Trophoblast cell (in vitro differentiated cells and primary cell): ENCODE measurements at regions not wholly inside any gene's neighbourhood (a gene's known extent, or its start where the extent isn't known, plus 50 kb on each side); places are given as distances from the start of the nearest gene placed in this dataset.

ENCODE experiments used
- DNase-seq, 2 donors: peaks; one replicate each; pipeline ENCODE4 v3.0.0-alpha.2; 2016
- H2AFZ ChIP-seq: 2 replicates; pipeline ENCODE4 v1.6.1; 2013; ENCODE audit warnings: low read length, moderate library complexity, mild to moderate bottlenecking; ENCODE audit not compliant: insufficient read depth, poor library complexity
- H2AK5ac ChIP-seq: 2 replicates; pipeline ENCODE4 v1.6.1; 2013; ENCODE audit warnings: mild to moderate bottlenecking, low read length
- H2BK120ac ChIP-seq: 2 replicates; pipeline ENCODE4 v1.6.1; 2013; ENCODE audit warnings: low read length, mild to moderate bottlenecking, moderate library complexity; ENCODE audit not compliant: insufficient read depth, poor library complexity
- H2BK12ac ChIP-seq: 2 replicates; pipeline ENCODE4 v1.6.1; 2013; ENCODE audit warnings: mild to moderate bottlenecking, low read length, moderate library complexity
- H2BK5ac ChIP-seq: 2 replicates; pipeline ENCODE4 v1.6.1; 2013; ENCODE audit warnings: low read length, low read depth, moderate library complexity, mild to moderate bottlenecking; ENCODE audit not compliant: poor library complexity
- H3K14ac ChIP-seq: 2 replicates; pipeline ENCODE4 v1.6.1; 2013; ENCODE audit warnings: mild to moderate bottlenecking, low read length
- H3K18ac ChIP-seq: 2 replicates; pipeline ENCODE4 v1.6.1; 2013; ENCODE audit warnings: mild to moderate bottlenecking, low read length
- H3K23ac ChIP-seq: 2 replicates; pipeline ENCODE4 v1.6.1; 2013; ENCODE audit warnings: low read length
- H3K27ac ChIP-seq: 2 replicates; pipeline ENCODE4 v1.5.1; 2013; ENCODE audit warnings: low read depth, mild to moderate bottlenecking, inconsistent platforms, low read length, moderate library complexity
- H3K27me3 ChIP-seq: 2 replicates; pipeline ENCODE4 v1.6.1; 2013; ENCODE audit warnings: inconsistent platforms, mild to moderate bottlenecking, low read length, moderate library complexity; ENCODE audit not compliant: insufficient read depth
- H3K36me3 ChIP-seq, 2 experiments: 1 replicate in 1 of 2; 2 replicates in 1 of 2; pipeline ENCODE4 v1.6.1; 2013; ENCODE audit warnings: low read length in 2 of 2, mild to moderate bottlenecking in 2 of 2, moderate library complexity in 1 of 2; ENCODE audit not compliant: insufficient read depth in 2 of 2, control insufficient read depth in 1 of 2
- H3K4ac ChIP-seq: 2 replicates; pipeline ENCODE4 v1.6.1; 2013; ENCODE audit warnings: low read depth, mild to moderate bottlenecking, low read length, moderate library complexity
- H3K4me1 ChIP-seq, 2 experiments: 1 replicate in 1 of 2; 2 replicates in 1 of 2; pipeline ENCODE4 v1.6.1; 2013; ENCODE audit warnings: low read length in 2 of 2, mild to moderate bottlenecking in 2 of 2, moderate library complexity in 1 of 2; ENCODE audit not compliant: insufficient read depth in 2 of 2, control insufficient read depth in 1 of 2
- H3K4me2 ChIP-seq: 2 replicates; pipeline ENCODE4 v1.6.1; 2013; ENCODE audit warnings: inconsistent platforms, mild to moderate bottlenecking, low read length, moderate library complexity
- H3K4me3 ChIP-seq: 2 replicates; pipeline ENCODE4 v1.5.1; 2013; ENCODE audit warnings: mild to moderate bottlenecking, low read depth, low read length, inconsistent platforms
- H3K79me1 ChIP-seq: one replicate; pipeline ENCODE4 v1.6.1; 2013; ENCODE audit warnings: low read length
- H3K79me2 ChIP-seq: 2 replicates; pipeline ENCODE4 v1.6.1; 2013; ENCODE audit warnings: low read length, mild to moderate bottlenecking; ENCODE audit not compliant: control insufficient read depth, insufficient read depth, poor library complexity
- H3K9ac ChIP-seq: 2 replicates; pipeline ENCODE4 v1.6.1; 2013; ENCODE audit warnings: mild to moderate bottlenecking, low read length
- H3K9me3 ChIP-seq: 2 replicates; pipeline ENCODE4 v1.6.1; 2013; ENCODE audit warnings: low read depth, mild to moderate bottlenecking, control low read depth, inconsistent platforms, low read length; ENCODE audit not compliant: insufficient read depth
- H4K12ac ChIP-seq: 2 replicates; pipeline ENCODE4 v1.6.1; 2013; ENCODE audit warnings: low read depth, mild to moderate bottlenecking, low read length, moderate library complexity
- H4K8ac ChIP-seq: 2 replicates; pipeline ENCODE4 v1.6.1; 2013; ENCODE audit warnings: low read depth, mild to moderate bottlenecking, low read length, moderate library complexity
- H4K91ac ChIP-seq: one replicate; pipeline ENCODE4 v1.6.1; 2013; ENCODE audit warnings: low read depth, mild to moderate bottlenecking, low read length, moderate library complexity
- WGBS: extraction: QIAGEN DNeasy Blood & Tissue Kit; methylation state at CpG from one replicate; pipeline ENCODE4 v1.1.7; 2013; ENCODE audit warnings: missing lambda C conversion rate; ENCODE audit not compliant: insufficient read length, insufficient coverage; ENCODE audit errors: extremely low coverage; 5-methylcytosine and 5-hydroxymethylcytosine counted together

DNA sequence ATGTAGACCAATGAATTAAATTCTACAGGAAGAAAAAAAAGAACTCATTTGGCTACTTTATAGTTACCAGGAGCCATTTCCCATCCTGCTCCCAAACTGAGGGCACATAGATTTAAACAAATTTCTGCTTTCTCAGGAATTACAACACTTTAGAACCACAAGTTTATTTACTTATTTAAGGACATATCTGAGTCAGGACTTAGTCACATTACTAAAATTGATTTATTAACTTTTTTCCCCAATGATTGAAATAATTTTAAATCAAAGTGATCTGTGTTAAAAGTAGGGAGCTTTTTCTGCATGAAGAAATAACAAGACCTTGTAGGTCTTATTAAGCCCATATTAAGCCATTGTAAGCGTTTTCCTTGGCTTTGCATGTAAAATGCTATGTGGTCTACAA, 291.0 kb upstream of the HAND2 start:
- no peaks in the 10 kb centered on the region for H3K36me3 ChIP-seq

DNA sequence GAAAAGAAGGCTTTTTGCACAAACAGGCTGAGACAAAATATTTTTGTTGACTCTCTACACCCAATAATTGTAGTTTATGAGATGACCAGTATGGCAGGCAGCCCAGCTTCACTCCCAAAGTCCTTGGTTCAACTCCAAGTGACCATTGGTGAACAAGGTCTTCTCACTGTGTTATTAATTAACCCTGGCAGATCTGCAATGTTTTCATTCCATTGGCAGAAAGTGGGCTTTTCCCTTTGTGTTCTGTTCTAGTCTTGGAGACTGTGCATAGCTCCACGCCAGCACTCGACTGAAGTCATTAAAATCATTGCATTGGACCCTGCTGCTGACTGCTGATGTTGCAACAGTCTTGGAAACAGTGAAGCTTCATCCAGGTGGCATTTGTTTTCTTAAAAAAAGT, 277.3 kb upstream of the HAND2 start:
- DNase-seq, result no peak
- Histone ChIP-seq H3K4me1 (no peaks in the 10 kb centered on the region), H4K91ac (no peak overlapping the region), H3K79me2 (no peaks in the 10 kb centered on the region), H3K4me2 (no peak overlapping the region), H3K9ac (no peak overlapping the region), H3K14ac (no peak overlapping the region), H3K4ac (no peak overlapping the region), H2AK5ac (no peak overlapping the region), H3K36me3 (no peaks in the 10 kb centered on the region), H3K4me3 (no peak overlapping the region), H2BK12ac (no peak overlapping the region), H3K23ac (no peak overlapping the region), H3K27ac (no peak overlapping the region), H3K79me1 (no peaks in the 10 kb centered on the region), H3K9me3 (no peaks in the 10 kb centered on the region), H2BK120ac (no peak overlapping the region), H2AFZ (no peak overlapping the region), H4K8ac (no peak overlapping the region), H2BK5ac (no peak overlapping the region), H4K12ac (no peak overlapping the region), H3K18ac (no peak overlapping the region), H3K27me3 (no peaks in the 10 kb centered on the region)
- no CpG with 5 or more reads among the region's 2 CpGs for WGBS

More for the DNA sequence above, 291.0 kb upstream of the HAND2 start:
- H4K12ac ChIP-seq, result no peak overlapping the region
- H3K4me1 ChIP-seq, result no peaks in the 10 kb centered on the region
- H2AK5ac ChIP-seq, result no peak overlapping the region
- no peak overlapping the region for H4K8ac ChIP-seq
- no peak overlapping the region for H3K23ac ChIP-seq
- no peak overlapping the region for H3K4me2 ChIP-seq
- H2AFZ ChIP-seq, result no peak overlapping the region
- no peak overlapping the region for H2BK5ac ChIP-seq
- no peaks in the 10 kb centered on the region for H3K27me3 ChIP-seq
- no peak overlapping the region for H2BK12ac ChIP-seq
- no peak overlapping the region for H4K91ac ChIP-seq
- no peaks in the 10 kb centered on the region for H3K79me1 ChIP-seq
- no peaks in the 10 kb centered on the region for H3K79me2 ChIP-seq
- no peaks in the 10 kb centered on the region for H3K9me3 ChIP-seq
- H3K14ac ChIP-seq, result no peak overlapping the region
- no peak overlapping the region for H3K9ac ChIP-seq
- no peak overlapping the region for H3K4me3 ChIP-seq
- no peak for DNase-seq
- no peak overlapping the region for H2BK120ac ChIP-seq
- no CpG with 5 or more reads among the region's 1 CpG for WGBS
- no peak overlapping the region for H3K18ac ChIP-seq
- no peak overlapping the region for H3K27ac ChIP-seq
- no peak overlapping the region for H3K4ac ChIP-seq

DNA sequence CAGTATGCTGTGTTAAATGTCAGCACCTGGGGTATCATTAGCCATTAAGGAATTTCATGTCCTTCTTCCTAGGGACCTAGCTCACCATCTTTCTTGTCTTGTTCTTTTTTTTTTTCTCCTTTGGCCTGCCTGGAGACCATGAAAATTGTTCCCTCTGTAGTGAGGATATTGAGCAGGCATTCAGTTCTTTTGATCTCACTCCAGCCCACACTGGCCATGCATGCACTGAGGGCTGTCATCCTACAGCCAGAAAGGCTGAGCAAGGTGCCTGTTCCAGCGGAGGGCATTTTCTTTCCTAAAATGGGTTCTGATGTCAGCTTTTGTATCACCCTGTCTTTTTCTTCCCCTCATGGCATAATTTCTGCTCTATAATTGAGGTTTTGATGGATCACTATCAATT, 275.9 kb upstream of the HAND2 start:
- no peak overlapping the region for H3K14ac ChIP-seq
- H2AFZ ChIP-seq, result no peak overlapping the region
- no peak overlapping the region for H3K18ac ChIP-seq
- H3K79me2 ChIP-seq, result no peaks in the 10 kb centered on the region
- no peaks in the 10 kb centered on the region for H3K9me3 ChIP-seq
- H3K79me1 ChIP-seq, result no peaks in the 10 kb centered on the region
- WGBS, result no CpG with 5 or more reads among the region's 1 CpG
- H4K91ac ChIP-seq, result no peak overlapping the region
- H2AK5ac ChIP-seq, result no peak overlapping the region
- no peak overlapping the region for H3K9ac ChIP-seq
- DNase-seq, result no peak
- H3K36me3 ChIP-seq, result no peaks in the 10 kb centered on the region
- H3K27me3 ChIP-seq, result no peaks in the 10 kb centered on the region
- H3K4ac ChIP-seq, result no peak overlapping the region
- no peak overlapping the region for H2BK12ac ChIP-seq
- no peak overlapping the region for H2BK120ac ChIP-seq
- H3K4me1 ChIP-seq, result no peaks in the 10 kb centered on the region
- H4K12ac ChIP-seq, result no peak overlapping the region
- no peak overlapping the region for H3K23ac ChIP-seq
- no peak overlapping the region for H2BK5ac ChIP-seq
- no peak overlapping the region for H3K4me2 ChIP-seq
- H4K8ac ChIP-seq, result no peak overlapping the region
- no peak overlapping the region for H3K4me3 ChIP-seq
- H3K27ac ChIP-seq, result no peak overlapping the region

DNA sequence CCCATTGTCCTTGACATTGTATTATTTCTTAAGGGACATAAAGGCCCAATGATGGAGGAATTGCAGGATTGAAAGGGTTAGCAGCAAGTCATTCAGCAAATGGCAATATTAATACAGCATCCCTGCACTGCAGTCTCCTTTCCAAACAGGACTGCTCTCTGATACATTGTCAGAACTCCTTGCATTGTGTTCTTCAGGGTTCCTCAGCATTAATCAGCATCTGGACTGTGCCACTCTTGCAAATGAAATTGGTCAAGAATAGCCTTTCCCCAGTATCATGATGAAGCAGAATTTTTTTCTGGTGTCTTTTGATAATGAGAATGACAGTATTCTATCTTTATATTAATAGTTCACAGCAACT, 272.6 kb upstream of the HAND2 start:
- no peaks in the 10 kb centered on the region for H3K79me2 ChIP-seq
- no peaks in the 10 kb centered on the region for H3K4me1 ChIP-seq

More for the DNA sequence above, 272.6 kb upstream of the HAND2 start:
- no peak for DNase-seq
- Histone ChIP-seq H3K18ac (no peak overlapping the region), H2AK5ac (no peak overlapping the region), H3K4ac (no peak overlapping the region), H3K79me1 (no peaks in the 10 kb centered on the region), H4K91ac (no peak overlapping the region), H2BK12ac (no peak overlapping the region), H3K9ac (no peak overlapping the region), H3K4me3 (no peak overlapping the region), H4K12ac (no peak overlapping the region), H2BK5ac (no peak overlapping the region), H2BK120ac (no peak overlapping the region), H3K4me2 (no peak overlapping the region), H3K23ac (no peak overlapping the region), H3K9me3 (no peaks in the 10 kb centered on the region), H3K27ac (no peak overlapping the region), H3K36me3 (no peaks in the 10 kb centered on the region), H3K27me3 (no peaks in the 10 kb centered on the region), H2AFZ (no peak overlapping the region), H4K8ac (no peak overlapping the region), H3K14ac (no peak overlapping the region)
